ENCODE measurements at regions not wholly inside any gene's neighbourhood (a gene's known extent, or its start where the extent isn't known, plus 50 kb on each side); places are given as distances from the start of the nearest gene placed in this dataset.

- H3K9me3 ChIP-seq (ENCODE audit: control insufficient read depth, low read length): no peaks in the 10 kb centered on the region
These were observed 576.6 kb upstream of the SORCS1 start for GRCh38 chr10:107740962-107741690.

DNA sequence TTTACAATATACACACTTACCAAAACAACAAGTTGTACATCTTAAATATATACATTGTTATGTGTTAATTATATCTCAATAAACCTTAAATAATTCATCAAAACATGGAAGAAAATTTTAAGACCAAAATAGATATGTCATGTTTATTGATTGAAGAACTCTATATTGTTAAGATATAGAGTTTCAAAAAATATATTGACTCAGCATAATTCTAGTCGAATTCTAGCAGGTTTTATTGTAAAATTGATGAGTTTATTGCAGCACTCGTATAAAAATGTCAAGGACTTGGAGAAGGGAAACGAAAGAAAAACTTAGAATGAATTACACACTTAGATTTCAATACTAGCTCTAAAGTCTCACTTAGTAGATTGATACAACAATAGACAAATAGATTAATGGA is 575.4 kb upstream of the SORCS1 start:
- H3K9ac ChIP-seq (ENCODE audit: low read length): no peak overlapping the region
- no peaks in the 10 kb centered on the region for H3K36me3 ChIP-seq (ENCODE audit: control insufficient read depth, insufficient read depth, low read length, severe bottlenecking)
- no peak overlapping the region for H3K4me3 ChIP-seq (ENCODE audit: low read length)
- no peak for DNase-seq (ENCODE audit: low read depth)
- no peaks in the 10 kb centered on the region for H3K4me1 ChIP-seq (ENCODE audit: control insufficient read depth, insufficient read depth, low read length)
- peaks cover 5% of the 10 kb centered on the region for H3K9me3 ChIP-seq (ENCODE audit: control insufficient read depth, low read length)
- H3K27me3 ChIP-seq (replicated peaks; ENCODE audit: control insufficient read depth, insufficient read depth, low read length): no peaks in the 10 kb centered on the region

More at GRCh38 chr10:107740962-107741690, 576.6 kb upstream of the SORCS1 start:
- H3K9ac ChIP-seq (ENCODE audit: low read length): no peak overlapping the region
- no peaks in the 10 kb centered on the region for H3K27me3 ChIP-seq (replicated peaks; ENCODE audit: control insufficient read depth, insufficient read depth, low read length)
- no peaks in the 10 kb centered on the region for H3K4me1 ChIP-seq (ENCODE audit: control insufficient read depth, insufficient read depth, low read length)
- H3K36me3 ChIP-seq (ENCODE audit: control insufficient read depth, insufficient read depth, low read length, severe bottlenecking): no peaks in the 10 kb centered on the region
- peak overlapping the region; percentile 38 for H3K4me3 ChIP-seq (ENCODE audit: low read length)
- peak; percentile 3 for DNase-seq (ENCODE audit: low read depth)

- Histone ChIP-seq H3K9ac (ENCODE audit: low read length) (no peak overlapping the region), H3K4me1 (ENCODE audit: control insufficient read depth, insufficient read depth, low read length) (peaks cover 10% of the 10 kb centered on the region), H3K36me3 (ENCODE audit: control insufficient read depth, insufficient read depth, low read length, severe bottlenecking) (no peaks in the 10 kb centered on the region), H3K9me3 (ENCODE audit: control insufficient read depth, low read length) (peaks cover 14% of the 10 kb centered on the region), H3K27me3 (replicated peaks; ENCODE audit: control insufficient read depth, insufficient read depth, low read length) (no peaks in the 10 kb centered on the region), H3K4me3 (ENCODE audit: low read length) (no peak overlapping the region)
- DNase-seq (ENCODE audit: low read depth): peak; percentile 1
These were observed 569.0 kb upstream of the SORCS1 start for GRCh38 chr10:107733328-107734130.

DNA sequence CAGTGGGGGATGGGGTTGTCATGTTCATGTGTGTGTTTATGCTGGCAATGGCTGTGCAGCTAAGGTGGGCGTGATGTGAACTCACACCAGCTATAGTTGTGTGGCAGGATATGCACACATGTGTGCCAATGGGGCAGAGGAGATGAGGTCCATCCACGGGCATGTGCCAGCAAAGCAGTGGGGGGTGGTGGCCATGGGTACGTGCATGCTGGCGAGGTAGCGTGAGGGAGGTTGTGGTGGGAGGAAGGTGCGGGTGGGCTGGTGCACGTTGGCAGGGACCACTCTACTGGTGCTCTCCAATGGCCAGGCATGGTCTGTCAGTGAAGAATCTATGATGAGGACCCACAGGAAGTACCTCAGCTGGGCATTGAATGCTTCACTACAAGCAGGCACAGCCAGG is 567.5 kb upstream of the SORCS1 start:
- peaks cover 14% of the 10 kb centered on the region for H3K9me3 ChIP-seq (ENCODE audit: control insufficient read depth, low read length)
- DNase-seq (ENCODE audit: low read depth): no peak

GRCh38 chr10:107728807-107729206 is 564.3 kb upstream of the SORCS1 start:
- Histone ChIP-seq H3K9me3 (ENCODE audit: control insufficient read depth, low read length) (no peaks in the 10 kb centered on the region), H3K27me3 (replicated peaks; ENCODE audit: control insufficient read depth, insufficient read depth, low read length) (no peaks in the 10 kb centered on the region), H3K36me3 (ENCODE audit: control insufficient read depth, insufficient read depth, low read length, severe bottlenecking) (no peaks in the 10 kb centered on the region), H3K4me3 (ENCODE audit: low read length) (no peak overlapping the region), H3K4me1 (ENCODE audit: control insufficient read depth, insufficient read depth, low read length) (peaks cover 11% of the 10 kb centered on the region), H3K9ac (ENCODE audit: low read length) (no peak overlapping the region)
- DNase-seq (ENCODE audit: low read depth): no peak

More for the DNA sequence above, 567.5 kb upstream of the SORCS1 start:
- H3K36me3 ChIP-seq (ENCODE audit: control insufficient read depth, insufficient read depth, low read length, severe bottlenecking): no peaks in the 10 kb centered on the region
- no peak overlapping the region for H3K9ac ChIP-seq (ENCODE audit: low read length)
- H3K27me3 ChIP-seq (replicated peaks; ENCODE audit: control insufficient read depth, insufficient read depth, low read length): no peaks in the 10 kb centered on the region
- H3K4me3 ChIP-seq (ENCODE audit: low read length): no peak overlapping the region
- H3K4me1 ChIP-seq (ENCODE audit: control insufficient read depth, insufficient read depth, low read length): peaks cover 12% of the 10 kb centered on the region

DNA sequence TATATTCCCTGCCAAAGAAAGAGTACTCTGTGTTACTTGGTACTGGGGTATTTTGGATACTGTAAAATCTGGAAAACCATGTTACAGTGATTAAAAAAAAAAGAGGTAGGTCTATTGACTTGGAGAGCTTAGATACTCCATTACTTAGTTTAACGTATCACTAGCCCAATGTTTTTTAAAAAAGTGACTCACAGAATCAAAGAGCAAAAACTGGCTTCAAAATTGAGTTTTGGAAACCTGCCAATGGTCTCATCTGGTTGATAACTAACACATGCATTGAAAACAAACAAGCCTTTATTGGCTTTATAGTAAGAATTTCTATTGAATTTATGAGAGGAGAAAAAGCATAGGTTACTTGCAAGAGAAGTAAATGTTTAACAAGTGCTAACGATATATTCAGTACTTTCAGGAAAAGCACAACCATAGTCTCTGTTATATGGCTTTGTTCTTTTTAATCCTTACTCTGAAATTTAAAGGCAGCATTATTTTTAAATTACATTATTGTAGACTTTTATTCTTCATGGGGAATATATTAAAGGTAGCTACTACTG is 563.3 kb upstream of the SORCS1 start:
- peaks cover 4% of the 10 kb centered on the region for H3K4me1 ChIP-seq (ENCODE audit: control insufficient read depth, insufficient read depth, low read length)
- no peaks in the 10 kb centered on the region for H3K27me3 ChIP-seq (replicated peaks; ENCODE audit: control insufficient read depth, insufficient read depth, low read length)
- no peaks in the 10 kb centered on the region for H3K9me3 ChIP-seq (ENCODE audit: control insufficient read depth, low read length)
- no peak overlapping the region for H3K9ac ChIP-seq (ENCODE audit: low read length)
- H3K4me3 ChIP-seq (ENCODE audit: low read length): no peak overlapping the region
- DNase-seq (ENCODE audit: low read depth): peak; percentile 13
- H3K36me3 ChIP-seq (ENCODE audit: control insufficient read depth, insufficient read depth, low read length, severe bottlenecking): no peaks in the 10 kb centered on the region

DNA sequence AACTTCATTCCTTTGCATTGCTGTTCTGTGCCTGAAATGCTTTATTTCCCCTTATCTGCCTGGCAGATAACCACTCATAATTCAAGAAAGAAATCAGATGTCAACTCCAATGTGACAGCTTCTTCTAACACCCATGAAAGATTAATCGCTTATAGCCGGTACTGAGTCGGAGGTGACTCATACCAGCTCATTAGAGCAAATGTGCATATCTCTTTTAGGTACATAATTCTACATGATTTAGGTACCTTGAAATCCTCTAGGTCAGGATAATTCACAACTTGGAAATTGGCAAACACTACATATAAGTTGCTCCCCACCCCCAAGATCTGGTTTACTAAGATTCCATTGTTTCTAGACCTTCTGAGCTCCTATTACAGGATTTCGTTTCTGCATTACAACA is 554.4 kb upstream of the SORCS1 start:
- Histone ChIP-seq H3K4me1 (ENCODE audit: control insufficient read depth, insufficient read depth, low read length) (no peaks in the 10 kb centered on the region), H3K9ac (ENCODE audit: low read length) (no peak overlapping the region), H3K4me3 (ENCODE audit: low read length) (no peak overlapping the region), H3K27me3 (replicated peaks; ENCODE audit: control insufficient read depth, insufficient read depth, low read length) (no peaks in the 10 kb centered on the region), H3K9me3 (ENCODE audit: control insufficient read depth, low read length) (no peaks in the 10 kb centered on the region), H3K36me3 (ENCODE audit: control insufficient read depth, insufficient read depth, low read length, severe bottlenecking) (no peaks in the 10 kb centered on the region)
- DNase-seq (ENCODE audit: low read depth): no peak

DNA sequence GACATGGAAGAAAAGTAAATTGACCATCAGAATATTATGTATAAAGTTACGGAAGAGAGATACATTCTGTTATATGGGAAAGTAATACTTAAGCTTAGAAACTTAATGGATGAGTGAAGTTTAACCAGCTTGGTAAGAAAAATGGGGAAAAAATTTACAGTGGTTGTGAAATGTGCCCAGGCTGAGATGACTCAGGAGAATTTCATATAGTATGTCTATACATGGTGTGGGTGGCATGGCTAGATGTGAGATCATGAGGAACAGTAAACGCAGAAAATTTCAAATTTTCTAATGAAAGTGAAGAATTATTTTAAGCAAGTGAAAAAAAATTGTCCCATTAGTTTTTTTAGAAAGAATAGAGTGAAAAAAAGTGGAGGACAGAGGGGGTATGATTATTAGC is 552.5 kb upstream of the SORCS1 start:
- no peaks in the 10 kb centered on the region for H3K27me3 ChIP-seq (replicated peaks; ENCODE audit: control insufficient read depth, insufficient read depth, low read length)
- no peaks in the 10 kb centered on the region for H3K36me3 ChIP-seq (ENCODE audit: control insufficient read depth, insufficient read depth, low read length, severe bottlenecking)
- DNase-seq (ENCODE audit: low read depth): no peak
- H3K9ac ChIP-seq (ENCODE audit: low read length): no peak overlapping the region
- H3K9me3 ChIP-seq (ENCODE audit: control insufficient read depth, low read length): no peaks in the 10 kb centered on the region
- no peak overlapping the region for H3K4me3 ChIP-seq (ENCODE audit: low read length)
- H3K4me1 ChIP-seq (ENCODE audit: control insufficient read depth, insufficient read depth, low read length): no peaks in the 10 kb centered on the region

GRCh38 chr10:107715565-107715964 is 551.1 kb upstream of the SORCS1 start:
- Histone ChIP-seq H3K27me3 (replicated peaks; ENCODE audit: control insufficient read depth, insufficient read depth, low read length) (no peaks in the 10 kb centered on the region), H3K36me3 (ENCODE audit: control insufficient read depth, insufficient read depth, low read length, severe bottlenecking) (no peaks in the 10 kb centered on the region), H3K9ac (ENCODE audit: low read length) (no peak overlapping the region), H3K4me1 (ENCODE audit: control insufficient read depth, insufficient read depth, low read length) (no peaks in the 10 kb centered on the region), H3K4me3 (ENCODE audit: low read length) (no peak overlapping the region), H3K9me3 (ENCODE audit: control insufficient read depth, low read length) (no peaks in the 10 kb centered on the region)
- no peak for DNase-seq (ENCODE audit: low read depth)

GRCh38 chr10:107708981-107709380 is 544.5 kb upstream of the SORCS1 start:
- no peaks in the 10 kb centered on the region for H3K27me3 ChIP-seq (replicated peaks; ENCODE audit: control insufficient read depth, insufficient read depth, low read length)
- H3K9ac ChIP-seq (ENCODE audit: low read length): no peak overlapping the region
- no peak for DNase-seq (ENCODE audit: low read depth)
- H3K9me3 ChIP-seq (ENCODE audit: control insufficient read depth, low read length): no peaks in the 10 kb centered on the region
- H3K36me3 ChIP-seq (ENCODE audit: control insufficient read depth, insufficient read depth, low read length, severe bottlenecking): no peaks in the 10 kb centered on the region
- no peak overlapping the region for H3K4me3 ChIP-seq (ENCODE audit: low read length)
- H3K4me1 ChIP-seq (ENCODE audit: control insufficient read depth, insufficient read depth, low read length): no peaks in the 10 kb centered on the region

GRCh38 chr10:107706096-107706725 is 541.7 kb upstream of the SORCS1 start:
- DNase-seq (ENCODE audit: low read depth): no peak
- H3K27me3 ChIP-seq (replicated peaks; ENCODE audit: control insufficient read depth, insufficient read depth, low read length): no peaks in the 10 kb centered on the region

More at GRCh38 chr10:107706096-107706725, 541.7 kb upstream of the SORCS1 start:
- Histone ChIP-seq H3K4me1 (ENCODE audit: control insufficient read depth, insufficient read depth, low read length) (no peaks in the 10 kb centered on the region), H3K9ac (ENCODE audit: low read length) (no peak overlapping the region), H3K36me3 (ENCODE audit: control insufficient read depth, insufficient read depth, low read length, severe bottlenecking) (no peaks in the 10 kb centered on the region), H3K4me3 (ENCODE audit: low read length) (no peak overlapping the region), H3K9me3 (ENCODE audit: control insufficient read depth, low read length) (no peaks in the 10 kb centered on the region)

Measured in adipocyte (in vitro differentiated cells).